NCI-H748 (cell line): ENCODE measurements at regions not wholly inside any gene's neighbourhood (a gene's known extent, or its start where the extent isn't known, plus 50 kb on each side); places are given as distances from the start of the nearest gene placed in this dataset.
A peak's percentile ranks its signal among the peaks of the same experiment; 100 is the strongest.
"Not testable (repeated sequence)": the region's sequence is repeated elsewhere in the genome, so short reads cannot be mapped to it uniquely, and the experiment has no call there.

Source experiments
- DNase-seq: peaks from one replicate; lab custom pipeline; 2025; ENCODE audit not compliant: unreplicated experiment; lab: John Stamatoyannopoulos, UW

- no peak for DNase-seq
Observed at GRCh38 chr6:139883776-139884175, 509.3 kb upstream of the CITED2 start.

- DNase-seq = peak; percentile 29
Observed at GRCh38 chr6:139882977-139883728, 508.7 kb upstream of the CITED2 start.

GRCh38 chr6:139882234-139882633, 507.8 kb upstream of the CITED2 start:
- no peak for DNase-seq

GRCh38 chr6:139881728-139882211, 507.3 kb upstream of the CITED2 start:
- DNase-seq = peak; percentile 74

- DNase-seq = peak; percentile 83
Observed at GRCh38 chr6:139881236-139881635, 506.8 kb upstream of the CITED2 start.

- no peak for DNase-seq
Observed at GRCh38 chr6:139879823-139880356, 505.4 kb upstream of the CITED2 start.

- not testable (repeated sequence) for DNase-seq
Observed at GRCh38 chr6:139879241-139879640, 504.8 kb upstream of the CITED2 start.

GRCh38 chr6:139877828-139878405, 503.5 kb upstream of the CITED2 start:
- no peak for DNase-seq

GRCh38 chr6:139872665-139873064, 498.2 kb upstream of the CITED2 start:
- DNase-seq = no peak

- DNase-seq = no peak
Observed at GRCh38 chr6:139871803-139872510, 497.5 kb upstream of the CITED2 start.

GRCh38 chr6:139871165-139871710, 496.8 kb upstream of the CITED2 start:
- DNase-seq = no peak

GRCh38 chr6:139868576-139868975, 494.1 kb upstream of the CITED2 start:
- no peak for DNase-seq

- DNase-seq = no peak
Observed at GRCh38 chr6:139863964-139864363, 489.5 kb upstream of the CITED2 start.

- no peak for DNase-seq
Observed at GRCh38 chr6:139863346-139863745, 488.9 kb upstream of the CITED2 start.

GRCh38 chr6:139862311-139862710, 487.9 kb upstream of the CITED2 start:
- no peak for DNase-seq

GRCh38 chr6:139860203-139860602, 485.8 kb upstream of the CITED2 start:
- DNase-seq = no peak

GRCh38 chr6:139858429-139858828, 484.0 kb upstream of the CITED2 start:
- DNase-seq = peak; percentile 45

- DNase-seq = no peak
Observed at GRCh38 chr6:139857143-139857542, 482.7 kb upstream of the CITED2 start.

GRCh38 chr6:139856562-139856961, 482.1 kb upstream of the CITED2 start:
- DNase-seq = no peak

- peak; percentile 84 for DNase-seq
Observed at GRCh38 chr6:139855671-139856311, 481.3 kb upstream of the CITED2 start.
